ENCODE measurements at regions not wholly inside any gene's neighbourhood (a gene's known extent, or its start where the extent isn't known, plus 50 kb on each side); places are given as distances from the start of the nearest gene placed in this dataset.

DNA sequence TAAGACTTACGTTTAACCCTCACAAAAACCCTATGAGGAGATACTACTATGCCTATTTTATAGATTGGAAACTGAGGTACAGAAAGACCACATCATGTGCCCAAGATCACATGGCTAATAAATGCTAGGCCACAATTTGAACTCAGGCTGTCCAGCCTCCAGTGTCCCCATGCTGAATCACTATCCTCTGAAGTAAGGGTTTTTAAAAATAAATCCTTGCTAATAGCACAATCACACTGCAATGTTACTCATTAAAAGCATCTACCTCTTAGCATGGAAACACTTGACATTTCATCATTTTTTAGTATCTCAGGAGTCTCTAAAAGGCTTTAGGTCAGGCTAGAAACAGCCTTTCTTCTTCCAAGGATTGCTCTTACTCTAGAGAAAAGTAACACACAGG, 50.0 kb upstream of the PPP1R3C start:
- TF ChIP-seq, protein P1, sequence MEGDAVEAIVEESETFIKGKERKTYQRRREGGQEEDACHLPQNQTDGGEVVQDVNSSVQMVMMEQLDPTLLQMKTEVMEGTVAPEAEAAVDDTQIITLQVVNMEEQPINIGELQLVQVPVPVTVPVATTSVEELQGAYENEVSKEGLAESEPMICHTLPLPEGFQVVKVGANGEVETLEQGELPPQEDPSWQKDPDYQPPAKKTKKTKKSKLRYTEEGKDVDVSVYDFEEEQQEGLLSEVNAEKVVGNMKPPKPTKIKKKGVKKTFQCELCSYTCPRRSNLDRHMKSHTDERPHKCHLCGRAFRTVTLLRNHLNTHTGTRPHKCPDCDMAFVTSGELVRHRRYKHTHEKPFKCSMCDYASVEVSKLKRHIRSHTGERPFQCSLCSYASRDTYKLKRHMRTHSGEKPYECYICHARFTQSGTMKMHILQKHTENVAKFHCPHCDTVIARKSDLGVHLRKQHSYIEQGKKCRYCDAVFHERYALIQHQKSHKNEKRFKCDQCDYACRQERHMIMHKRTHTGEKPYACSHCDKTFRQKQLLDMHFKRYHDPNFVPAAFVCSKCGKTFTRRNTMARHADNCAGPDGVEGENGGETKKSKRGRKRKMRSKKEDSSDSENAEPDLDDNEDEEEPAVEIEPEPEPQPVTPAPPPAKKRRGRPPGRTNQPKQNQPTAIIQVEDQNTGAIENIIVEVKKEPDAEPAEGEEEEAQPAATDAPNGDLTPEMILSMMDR (IDR thresholded peaks at IDR 0.05), result no peak
- TF ChIP-seq EZH2phosphoT487 (IDR thresholded peaks at IDR 0.05) (no peak), EZH2 (IDR thresholded peaks at IDR 0.05) (no peak)
